ENCODE measurements at regions not wholly inside any gene's neighbourhood (a gene's known extent, or its start where the extent isn't known, plus 50 kb on each side); places are given as distances from the start of the nearest gene placed in this dataset.
A peak's percentile ranks its signal among the peaks of the same experiment; 100 is the strongest.

GRCh38 chr12:124388038-124388671 is 93.3 kb downstream of the RFLNA start:
- H3K36me3 ChIP-seq (ENCODE audit: control insufficient read depth in 2 of 2, insufficient read depth in 2 of 2, low read length in 2 of 2): peaks cover 11 to 19% of the 10 kb centered on the region in 2 donors
- peak overlapping the region; percentile 53 to 63 for H3K4me3 ChIP-seq (ENCODE audit: low read length in 2 of 2)
- H3K9me3 ChIP-seq (ENCODE audit: control insufficient read depth in 2 of 2, low read length in 2 of 2): no peaks in the 10 kb centered on the region
- H3K27ac ChIP-seq (ENCODE audit: low read depth in 2 of 2, low read length in 2 of 2): peak overlapping the region; percentile 91 to 94
- H3K4me1 ChIP-seq (ENCODE audit: control insufficient read depth in 2 of 2, insufficient read depth in 2 of 2, low read length in 2 of 2): peaks cover 34 to 41% of the 10 kb centered on the region in 2 donors
- no peaks in the 10 kb centered on the region for H3K27me3 ChIP-seq (ENCODE audit: control insufficient read depth in 2 of 2, insufficient read depth in 2 of 2, low read length in 2 of 2)
- peak overlapping the region; percentile 54 to 56 for H3K9ac ChIP-seq (ENCODE audit: low read depth in 1 of 2, low read length in 2 of 2)

GRCh38 chr12:124387528-124387911 is 92.6 kb downstream of the RFLNA start:
- Histone ChIP-seq H3K9me3 (ENCODE audit: control insufficient read depth in 2 of 2, low read length in 2 of 2) (no peaks in the 10 kb centered on the region), H3K4me3 (ENCODE audit: low read length in 2 of 2) (no peak overlapping the region), H3K27me3 (ENCODE audit: control insufficient read depth in 2 of 2, insufficient read depth in 2 of 2, low read length in 2 of 2) (no peaks in the 10 kb centered on the region), H3K36me3 (ENCODE audit: control insufficient read depth in 2 of 2, insufficient read depth in 2 of 2, low read length in 2 of 2) (peaks cover 12 to 25% of the 10 kb centered on the region in 2 donors), H3K9ac (ENCODE audit: low read depth in 1 of 2, low read length in 2 of 2) (no peak overlapping the region), H3K4me1 (ENCODE audit: control insufficient read depth in 2 of 2, insufficient read depth in 2 of 2, low read length in 2 of 2) (peaks cover 30 to 35% of the 10 kb centered on the region in 2 donors), H3K27ac (ENCODE audit: low read depth in 2 of 2, low read length in 2 of 2) (peak overlapping the region in 1 of 2 donors; percentile 94)

GRCh38 chr12:124386661-124387527 is 92.0 kb downstream of the RFLNA start:
- H3K4me3 ChIP-seq (ENCODE audit: low read length in 2 of 2): no peak overlapping the region
- H3K9me3 ChIP-seq (ENCODE audit: control insufficient read depth in 2 of 2, low read length in 2 of 2): no peaks in the 10 kb centered on the region
- H3K4me1 ChIP-seq (ENCODE audit: control insufficient read depth in 2 of 2, insufficient read depth in 2 of 2, low read length in 2 of 2): peaks cover 30 to 34% of the 10 kb centered on the region in 2 donors
- peak overlapping the region in 1 of 2 donors; percentile 94 for H3K27ac ChIP-seq (ENCODE audit: low read depth in 2 of 2, low read length in 2 of 2)
- H3K36me3 ChIP-seq (ENCODE audit: control insufficient read depth in 2 of 2, insufficient read depth in 2 of 2, low read length in 2 of 2): peaks cover 12 to 25% of the 10 kb centered on the region in 2 donors
- H3K9ac ChIP-seq (ENCODE audit: low read depth in 1 of 2, low read length in 2 of 2): no peak overlapping the region
- no peaks in the 10 kb centered on the region for H3K27me3 ChIP-seq (ENCODE audit: control insufficient read depth in 2 of 2, insufficient read depth in 2 of 2, low read length in 2 of 2)

- Histone ChIP-seq H3K36me3 (ENCODE audit: control insufficient read depth in 2 of 2, insufficient read depth in 2 of 2, low read length in 2 of 2) (peaks cover 12 to 25% of the 10 kb centered on the region in 2 donors), H3K9ac (ENCODE audit: low read depth in 1 of 2, low read length in 2 of 2) (no peak overlapping the region), H3K4me1 (ENCODE audit: control insufficient read depth in 2 of 2, insufficient read depth in 2 of 2, low read length in 2 of 2) (peaks cover 33 to 36% of the 10 kb centered on the region in 2 donors), H3K27ac (ENCODE audit: low read depth in 2 of 2, low read length in 2 of 2) (peak overlapping the region in 1 of 2 donors; percentile 11), H3K9me3 (ENCODE audit: control insufficient read depth in 2 of 2, low read length in 2 of 2) (no peaks in the 10 kb centered on the region), H3K27me3 (ENCODE audit: control insufficient read depth in 2 of 2, insufficient read depth in 2 of 2, low read length in 2 of 2) (no peaks in the 10 kb centered on the region), H3K4me3 (ENCODE audit: low read length in 2 of 2) (no peak overlapping the region)
Measured at GRCh38 chr12:124386059-124386458, 91.2 kb downstream of the RFLNA start.

GRCh38 chr12:124385219-124385969 is 90.5 kb downstream of the RFLNA start:
- Histone ChIP-seq H3K9me3 (ENCODE audit: control insufficient read depth in 2 of 2, low read length in 2 of 2) (no peaks in the 10 kb centered on the region), H3K27ac (ENCODE audit: low read depth in 2 of 2, low read length in 2 of 2) (peak overlapping the region in 1 of 2 donors; percentile 9), H3K27me3 (ENCODE audit: control insufficient read depth in 2 of 2, insufficient read depth in 2 of 2, low read length in 2 of 2) (no peaks in the 10 kb centered on the region), H3K9ac (ENCODE audit: low read depth in 1 of 2, low read length in 2 of 2) (no peak overlapping the region), H3K4me3 (ENCODE audit: low read length in 2 of 2) (no peak overlapping the region), H3K4me1 (ENCODE audit: control insufficient read depth in 2 of 2, insufficient read depth in 2 of 2, low read length in 2 of 2) (peaks cover 37 to 38% of the 10 kb centered on the region in 2 donors), H3K36me3 (ENCODE audit: control insufficient read depth in 2 of 2, insufficient read depth in 2 of 2, low read length in 2 of 2) (peaks cover 12 to 25% of the 10 kb centered on the region in 2 donors)

GRCh38 chr12:124384299-124384894 is 89.5 kb downstream of the RFLNA start:
- no peak overlapping the region for H3K4me3 ChIP-seq (ENCODE audit: low read length in 2 of 2)
- no peaks in the 10 kb centered on the region for H3K9me3 ChIP-seq (ENCODE audit: control insufficient read depth in 2 of 2, low read length in 2 of 2)
- H3K9ac ChIP-seq (ENCODE audit: low read depth in 1 of 2, low read length in 2 of 2): no peak overlapping the region
- peaks cover 17 to 32% of the 10 kb centered on the region in 2 donors for H3K36me3 ChIP-seq (ENCODE audit: control insufficient read depth in 2 of 2, insufficient read depth in 2 of 2, low read length in 2 of 2)
- peaks cover 31 to 38% of the 10 kb centered on the region in 2 donors for H3K4me1 ChIP-seq (ENCODE audit: control insufficient read depth in 2 of 2, insufficient read depth in 2 of 2, low read length in 2 of 2)
- no peak overlapping the region for H3K27ac ChIP-seq (ENCODE audit: low read depth in 2 of 2, low read length in 2 of 2)
- no peaks in the 10 kb centered on the region for H3K27me3 ChIP-seq (ENCODE audit: control insufficient read depth in 2 of 2, insufficient read depth in 2 of 2, low read length in 2 of 2)

- no peak overlapping the region for H3K27ac ChIP-seq (ENCODE audit: low read depth in 2 of 2, low read length in 2 of 2)
- peaks cover 22 to 31% of the 10 kb centered on the region in 2 donors for H3K4me1 ChIP-seq (ENCODE audit: control insufficient read depth in 2 of 2, insufficient read depth in 2 of 2, low read length in 2 of 2)
- no peak overlapping the region for H3K9ac ChIP-seq (ENCODE audit: low read depth in 1 of 2, low read length in 2 of 2)
- peaks cover 17 to 42% of the 10 kb centered on the region in 2 donors for H3K36me3 ChIP-seq (ENCODE audit: control insufficient read depth in 2 of 2, insufficient read depth in 2 of 2, low read length in 2 of 2)
- no peaks in the 10 kb centered on the region for H3K9me3 ChIP-seq (ENCODE audit: control insufficient read depth in 2 of 2, low read length in 2 of 2)
- no peak overlapping the region for H3K4me3 ChIP-seq (ENCODE audit: low read length in 2 of 2)
- H3K27me3 ChIP-seq (ENCODE audit: control insufficient read depth in 2 of 2, insufficient read depth in 2 of 2, low read length in 2 of 2): no peaks in the 10 kb centered on the region
Measured at GRCh38 chr12:124383028-124383427, 88.1 kb downstream of the RFLNA start.

GRCh38 chr12:124381456-124382296 is 86.8 kb downstream of the RFLNA start:
- Histone ChIP-seq H3K9ac (ENCODE audit: low read depth in 1 of 2, low read length in 2 of 2) (peak overlapping the region; percentile 63 to 65), H3K4me3 (ENCODE audit: low read length in 2 of 2) (no peak overlapping the region), H3K27ac (ENCODE audit: low read depth in 2 of 2, low read length in 2 of 2) (peak overlapping the region; percentile 78 to 82), H3K36me3 (ENCODE audit: control insufficient read depth in 2 of 2, insufficient read depth in 2 of 2, low read length in 2 of 2) (peaks cover 23 to 51% of the 10 kb centered on the region in 2 donors), H3K4me1 (ENCODE audit: control insufficient read depth in 2 of 2, insufficient read depth in 2 of 2, low read length in 2 of 2) (peaks cover 21 to 28% of the 10 kb centered on the region in 2 donors), H3K9me3 (ENCODE audit: control insufficient read depth in 2 of 2, low read length in 2 of 2) (no peaks in the 10 kb centered on the region), H3K27me3 (ENCODE audit: control insufficient read depth in 2 of 2, insufficient read depth in 2 of 2, low read length in 2 of 2) (no peaks in the 10 kb centered on the region)
